Immature natural killer cell (primary cell): ENCODE measurements at regions not wholly inside any gene's neighbourhood (a gene's known extent, or its start where the extent isn't known, plus 50 kb on each side); places are given as distances from the start of the nearest gene placed in this dataset.

Experiments
- DNase-seq, 3 donors: peaks; one replicate each; pipeline ENCODE4 v3.0.0; 2022; ENCODE audit warnings: mixed read lengths in 1 of 3
- H3K27ac Mint-ChIP-seq, 6 donors: one replicate each; pipeline ENCODE4 v1.8.0; 2020; ENCODE audit warnings: mixed read lengths in 6 of 6, mild to moderate bottlenecking in 5 of 6, inconsistent platforms in 4 of 6, moderate library complexity in 3 of 6
- H3K27me3 Mint-ChIP-seq, 3 donors: one replicate each; pipeline ENCODE4 v1.8.0; 2020 to 2021; ENCODE audit warnings: low read depth in 3 of 3, mild to moderate bottlenecking in 3 of 3, mixed read lengths in 3 of 3, moderate library complexity in 3 of 3, inconsistent platforms in 1 of 3
- H3K36me3 Mint-ChIP-seq, 3 donors: one replicate each; pipeline ENCODE4 v1.8.0; 2020; ENCODE audit warnings: mixed read lengths in 3 of 3, inconsistent platforms in 2 of 3, mild to moderate bottlenecking in 2 of 3
- H3K4me1 Mint-ChIP-seq, 2 donors: one replicate each; pipeline ENCODE4 v1.8.0; 2020; ENCODE audit warnings: inconsistent platforms in 2 of 2, mild to moderate bottlenecking in 2 of 2, mixed read lengths in 2 of 2, moderate library complexity in 1 of 2
- H3K4me3 Mint-ChIP-seq, 5 donors: one replicate each; pipeline ENCODE4 v1.8.0; 2020; ENCODE audit warnings: mild to moderate bottlenecking in 5 of 5, mixed read lengths in 5 of 5, inconsistent platforms in 3 of 5, moderate library complexity in 3 of 5
- H3K9me3 Mint-ChIP-seq, 6 donors: one replicate each; pipeline ENCODE4 v1.8.0; 2020; ENCODE audit warnings: mild to moderate bottlenecking in 6 of 6, mixed read lengths in 6 of 6, inconsistent platforms in 4 of 6, moderate library complexity in 3 of 6

GRCh38 chr13:73340069-73340468 is 281.3 kb downstream of the KLF5 start:
- Mint-ChIP-seq H3K27me3 (peaks cover 2 to 3% (median 3%) of the 10 kb centered on the region in 3 donors), H3K4me3 (no peak overlapping the region), H3K4me1 (no peaks in the 10 kb centered on the region), H3K27ac (no peak overlapping the region), H3K36me3 (no peaks in the 10 kb centered on the region), H3K9me3 (peaks cover 0 to 9% (median 0%) of the 10 kb centered on the region in 6 donors)
- DNase-seq, result no peak

- H3K27me3 Mint-ChIP-seq, result peaks cover 2 to 4% (median 3%) of the 10 kb centered on the region in 3 donors
- H3K4me3 Mint-ChIP-seq, result no peak overlapping the region
- no peak for DNase-seq
- H3K4me1 Mint-ChIP-seq, result no peaks in the 10 kb centered on the region
- no peaks in the 10 kb centered on the region for H3K36me3 Mint-ChIP-seq
- H3K9me3 Mint-ChIP-seq, result peaks cover 0 to 9% (median 0%) of the 10 kb centered on the region in 6 donors
- peak overlapping the region in 1 of 6 donors; percentile 7 for H3K27ac Mint-ChIP-seq
Observed at GRCh38 chr13:73339086-73339485, 280.3 kb downstream of the KLF5 start.

- Mint-ChIP-seq H3K36me3 (no peaks in the 10 kb centered on the region), H3K27me3 (peaks cover under 1 to 4% (median 2%) of the 10 kb centered on the region in 3 donors), H3K4me3 (no peak overlapping the region), H3K27ac (no peak overlapping the region), H3K9me3 (peaks cover 0 to 7% (median 0%) of the 10 kb centered on the region in 6 donors), H3K4me1 (no peaks in the 10 kb centered on the region)
- no peak for DNase-seq
Observed at GRCh38 chr13:73338389-73338788, 279.6 kb downstream of the KLF5 start.

GRCh38 chr13:73337532-73337931 is 278.7 kb downstream of the KLF5 start:
- no peaks in the 10 kb centered on the region for H3K4me1 Mint-ChIP-seq
- DNase-seq, result no peak
- H3K36me3 Mint-ChIP-seq, result no peaks in the 10 kb centered on the region
- H3K4me3 Mint-ChIP-seq, result no peak overlapping the region
- no peak overlapping the region for H3K27ac Mint-ChIP-seq
- peaks cover 0 to 7% (median 0%) of the 10 kb centered on the region in 6 donors for H3K9me3 Mint-ChIP-seq
- peaks cover 0 to 4% (median 2%) of the 10 kb centered on the region in 3 donors for H3K27me3 Mint-ChIP-seq

GRCh38 chr13:73336773-73337172 is 278.0 kb downstream of the KLF5 start:
- peaks cover 0 to 9% (median 2%) of the 10 kb centered on the region in 3 donors for H3K27me3 Mint-ChIP-seq
- no peak overlapping the region for H3K4me3 Mint-ChIP-seq
- H3K27ac Mint-ChIP-seq, result no peak overlapping the region
- no peak for DNase-seq
- no peaks in the 10 kb centered on the region for H3K36me3 Mint-ChIP-seq
- H3K9me3 Mint-ChIP-seq, result peaks cover 0 to 4% (median 0%) of the 10 kb centered on the region in 6 donors
- H3K4me1 Mint-ChIP-seq, result no peaks in the 10 kb centered on the region

GRCh38 chr13:73335944-73336343 is 277.1 kb downstream of the KLF5 start:
- Mint-ChIP-seq H3K4me1 (no peaks in the 10 kb centered on the region), H3K27ac (no peak overlapping the region), H3K4me3 (no peak overlapping the region), H3K27me3 (peaks cover 0 to 9% (median 2%) of the 10 kb centered on the region in 3 donors), H3K36me3 (no peaks in the 10 kb centered on the region), H3K9me3 (peaks cover 0 to 4% (median 0%) of the 10 kb centered on the region in 6 donors)
- DNase-seq, result no peak

- Mint-ChIP-seq H3K27ac (no peak overlapping the region), H3K4me3 (no peak overlapping the region), H3K36me3 (no peaks in the 10 kb centered on the region), H3K4me1 (no peaks in the 10 kb centered on the region), H3K9me3 (peaks cover 0 to 4% (median 0%) of the 10 kb centered on the region in 6 donors), H3K27me3 (peaks cover 0 to 9% (median 2%) of the 10 kb centered on the region in 3 donors)
- no peak for DNase-seq
Observed at GRCh38 chr13:73335210-73335609, 276.4 kb downstream of the KLF5 start.

GRCh38 chr13:73334445-73334844 is 275.6 kb downstream of the KLF5 start:
- no peak overlapping the region for H3K27ac Mint-ChIP-seq
- no peak for DNase-seq
- no peaks in the 10 kb centered on the region for H3K4me1 Mint-ChIP-seq
- peaks cover 0 to 5% (median 0%) of the 10 kb centered on the region in 6 donors for H3K9me3 Mint-ChIP-seq
- no peak overlapping the region for H3K4me3 Mint-ChIP-seq
- peaks cover 0 to 9% (median 2%) of the 10 kb centered on the region in 3 donors for H3K27me3 Mint-ChIP-seq
- no peaks in the 10 kb centered on the region for H3K36me3 Mint-ChIP-seq

GRCh38 chr13:73331556-73331955 is 272.8 kb downstream of the KLF5 start:
- Mint-ChIP-seq H3K4me3 (no peak overlapping the region), H3K36me3 (no peaks in the 10 kb centered on the region), H3K4me1 (no peaks in the 10 kb centered on the region), H3K27ac (no peak overlapping the region), H3K27me3 (peaks cover 0 to 9% (median 2%) of the 10 kb centered on the region in 3 donors), H3K9me3 (peaks cover 0 to 5% (median 0%) of the 10 kb centered on the region in 6 donors)
- DNase-seq, result no peak

- Mint-ChIP-seq H3K4me3 (no peak overlapping the region), H3K9me3 (peaks cover 0 to 5% (median 0%) of the 10 kb centered on the region in 6 donors), H3K27ac (no peak overlapping the region), H3K27me3 (peaks cover 0 to 5% (median 0%) of the 10 kb centered on the region in 3 donors), H3K36me3 (no peaks in the 10 kb centered on the region), H3K4me1 (no peaks in the 10 kb centered on the region)
- no peak for DNase-seq
Observed at GRCh38 chr13:73329355-73329754, 270.6 kb downstream of the KLF5 start.

- Mint-ChIP-seq H3K9me3 (peaks cover 0 to 5% (median 0%) of the 10 kb centered on the region in 6 donors), H3K27me3 (peaks cover 0 to 7% (median 0%) of the 10 kb centered on the region in 3 donors), H3K27ac (no peak overlapping the region), H3K36me3 (no peaks in the 10 kb centered on the region), H3K4me3 (no peak overlapping the region), H3K4me1 (no peaks in the 10 kb centered on the region)
- no peak for DNase-seq
Observed at GRCh38 chr13:73327579-73327978, 268.8 kb downstream of the KLF5 start.

- Mint-ChIP-seq H3K27ac (no peak overlapping the region), H3K4me3 (no peak overlapping the region), H3K36me3 (no peaks in the 10 kb centered on the region), H3K9me3 (peaks cover 0 to 2% (median 0%) of the 10 kb centered on the region in 6 donors), H3K27me3 (peaks cover 0 to 2% (median 0%) of the 10 kb centered on the region in 3 donors), H3K4me1 (no peaks in the 10 kb centered on the region)
- DNase-seq, result no peak
Observed at GRCh38 chr13:73325723-73326558, 267.1 kb downstream of the KLF5 start.

GRCh38 chr13:73324842-73325722 is 266.3 kb downstream of the KLF5 start:
- no peaks in the 10 kb centered on the region for H3K9me3 Mint-ChIP-seq
- peaks cover 0 to 2% (median 0%) of the 10 kb centered on the region in 3 donors for H3K27me3 Mint-ChIP-seq
- no peak overlapping the region for H3K4me3 Mint-ChIP-seq
- H3K36me3 Mint-ChIP-seq, result no peaks in the 10 kb centered on the region
- no peak for DNase-seq
- H3K27ac Mint-ChIP-seq, result no peak overlapping the region
- no peaks in the 10 kb centered on the region for H3K4me1 Mint-ChIP-seq

GRCh38 chr13:73323615-73324014 is 264.8 kb downstream of the KLF5 start:
- H3K27me3 Mint-ChIP-seq, result peaks cover 0 to 2% (median 2%) of the 10 kb centered on the region in 3 donors

More at GRCh38 chr13:73323615-73324014, 264.8 kb downstream of the KLF5 start:
- H3K4me3 Mint-ChIP-seq, result no peak overlapping the region
- no peak for DNase-seq
- no peaks in the 10 kb centered on the region for H3K36me3 Mint-ChIP-seq
- H3K4me1 Mint-ChIP-seq, result no peaks in the 10 kb centered on the region
- no peaks in the 10 kb centered on the region for H3K9me3 Mint-ChIP-seq
- H3K27ac Mint-ChIP-seq, result no peak overlapping the region
